NCI-H146 (cell line): ENCODE measurements at regions not wholly inside any gene's neighbourhood (a gene's known extent, or its start where the extent isn't known, plus 50 kb on each side); places are given as distances from the start of the nearest gene placed in this dataset.
"Not testable (repeated sequence)": the region's sequence is repeated elsewhere in the genome, so short reads cannot be mapped to it uniquely, and the experiment has no call there.

Experiments used
- DNase-seq: peaks from one replicate; lab custom pipeline; 2025; lab: John Stamatoyannopoulos, UW

- DNase-seq = no peak
Observed at GRCh38 chr11:23257088-23257487, 396.8 kb upstream of the CCDC179 start.

GRCh38 chr11:23257556-23257955, 397.3 kb upstream of the CCDC179 start:
- DNase-seq = no peak

- DNase-seq = no peak
Observed at GRCh38 chr11:23263466-23263865, 403.2 kb upstream of the CCDC179 start.

- no peak for DNase-seq
Observed at GRCh38 chr11:23272095-23272494, 411.8 kb upstream of the CCDC179 start.

- DNase-seq = no peak
Observed at GRCh38 chr11:23278121-23278520, 417.8 kb upstream of the CCDC179 start.

GRCh38 chr11:23280088-23280487, 419.8 kb upstream of the CCDC179 start:
- no peak for DNase-seq

- no peak for DNase-seq
Observed at GRCh38 chr11:23283666-23284065, 423.4 kb upstream of the CCDC179 start.

- no peak for DNase-seq
Observed at GRCh38 chr11:23284631-23285030, 424.4 kb upstream of the CCDC179 start.

- DNase-seq = no peak
Observed at GRCh38 chr11:23288003-23288783, 427.9 kb upstream of the CCDC179 start.

- no peak for DNase-seq
Observed at GRCh38 chr11:23295241-23295640, 435.0 kb upstream of the CCDC179 start.

- DNase-seq = no peak
Observed at GRCh38 chr11:23308041-23308440, 447.8 kb upstream of the CCDC179 start.

- no peak for DNase-seq
Observed at GRCh38 chr11:23310276-23310675, 450.0 kb upstream of the CCDC179 start.

GRCh38 chr11:23311986-23312940, 452.0 kb upstream of the CCDC179 start:
- no peak for DNase-seq

- no peak for DNase-seq
Observed at GRCh38 chr11:23313001-23313400, 452.7 kb upstream of the CCDC179 start.

GRCh38 chr11:23314162-23314561, 453.9 kb upstream of the CCDC179 start:
- no peak for DNase-seq

GRCh38 chr11:23315286-23315685, 455.0 kb upstream of the CCDC179 start:
- no peak for DNase-seq

- DNase-seq = no peak
Observed at GRCh38 chr11:23317816-23318215, 457.5 kb upstream of the CCDC179 start.

GRCh38 chr11:23318670-23319069, 458.4 kb upstream of the CCDC179 start:
- no peak for DNase-seq

GRCh38 chr11:23320131-23320530, 459.9 kb upstream of the CCDC179 start:
- no peak for DNase-seq

GRCh38 chr11:23335586-23335985, 475.3 kb upstream of the CCDC179 start:
- DNase-seq = not testable (repeated sequence)

GRCh38 chr11:23336961-23337360, 476.7 kb upstream of the CCDC179 start:
- DNase-seq = no peak

GRCh38 chr11:23353611-23354010, 493.3 kb upstream of the CCDC179 start:
- DNase-seq = no peak

GRCh38 chr11:23359297-23359696, 499.0 kb upstream of the CCDC179 start:
- no peak for DNase-seq
